GM21528 (cell line): ENCODE measurements at regions not wholly inside any gene's neighbourhood (a gene's known extent, or its start where the extent isn't known, plus 50 kb on each side); places are given as distances from the start of the nearest gene placed in this dataset.

ENCODE experiments used
- ATAC-seq: cut with Tn5 transposase; IDR thresholded peaks from one replicate; pipeline ENCODE4 v1.9.1; 2021; ENCODE audit warnings: mild to moderate bottlenecking, moderate library complexity; ENCODE audit not compliant: unreplicated experiment, low FRiP score

DNA sequence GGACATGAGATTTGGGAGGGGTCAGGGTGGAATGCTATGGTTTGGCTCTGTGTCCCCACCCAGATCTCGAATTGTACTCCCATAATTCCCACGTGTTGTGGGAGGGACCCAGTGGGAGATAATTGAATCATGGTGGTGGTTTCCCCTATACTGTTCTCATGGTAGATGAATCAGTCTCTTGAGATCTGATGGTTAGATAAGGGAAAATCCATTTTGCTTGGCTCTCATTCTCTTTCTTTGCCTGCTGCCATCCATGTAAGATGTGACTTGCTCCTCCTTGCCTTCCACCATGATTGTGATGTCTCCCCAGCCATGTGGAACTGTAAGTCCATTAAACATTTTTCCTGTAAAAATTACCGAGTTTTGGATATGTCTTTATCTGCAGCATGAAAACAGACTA is 80.9 kb upstream of the GALNT5 start:
- no peak for ATAC-seq

GRCh38 chr2:157178874-157179273 is 78.6 kb upstream of the GALNT5 start:
- no peak for ATAC-seq

- no peak for ATAC-seq
Measured at GRCh38 chr2:157179324-157180105, 78.0 kb upstream of the GALNT5 start.

- no peak for ATAC-seq
Measured at GRCh38 chr2:157180359-157180758, 77.1 kb upstream of the GALNT5 start.

- no peak for ATAC-seq
Measured at GRCh38 chr2:157181234-157181633, 76.3 kb upstream of the GALNT5 start.

DNA sequence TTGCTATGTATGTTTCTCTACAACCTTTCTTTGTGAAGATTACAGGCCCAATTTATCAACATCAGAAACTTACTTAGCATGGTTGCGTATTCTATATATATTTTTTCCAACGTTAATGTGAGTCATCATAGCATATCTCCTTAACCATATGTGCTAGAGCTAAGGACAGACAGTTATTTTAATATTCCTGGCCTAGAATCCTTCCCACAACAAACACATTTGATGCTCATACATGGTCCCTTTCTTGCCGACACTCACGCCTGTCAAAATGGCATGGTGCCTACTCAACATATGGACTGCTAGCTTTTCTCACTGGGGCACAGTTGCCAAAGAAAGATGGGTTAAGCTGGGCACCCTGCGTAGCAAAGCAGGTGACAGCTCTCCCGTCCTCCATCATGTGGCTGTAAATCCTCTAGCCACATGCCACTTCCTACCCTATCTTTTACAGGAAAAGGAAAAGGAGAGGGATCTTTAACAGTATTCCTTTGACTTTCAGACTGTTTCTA is 75.2 kb upstream of the GALNT5 start:
- no peak for ATAC-seq

DNA sequence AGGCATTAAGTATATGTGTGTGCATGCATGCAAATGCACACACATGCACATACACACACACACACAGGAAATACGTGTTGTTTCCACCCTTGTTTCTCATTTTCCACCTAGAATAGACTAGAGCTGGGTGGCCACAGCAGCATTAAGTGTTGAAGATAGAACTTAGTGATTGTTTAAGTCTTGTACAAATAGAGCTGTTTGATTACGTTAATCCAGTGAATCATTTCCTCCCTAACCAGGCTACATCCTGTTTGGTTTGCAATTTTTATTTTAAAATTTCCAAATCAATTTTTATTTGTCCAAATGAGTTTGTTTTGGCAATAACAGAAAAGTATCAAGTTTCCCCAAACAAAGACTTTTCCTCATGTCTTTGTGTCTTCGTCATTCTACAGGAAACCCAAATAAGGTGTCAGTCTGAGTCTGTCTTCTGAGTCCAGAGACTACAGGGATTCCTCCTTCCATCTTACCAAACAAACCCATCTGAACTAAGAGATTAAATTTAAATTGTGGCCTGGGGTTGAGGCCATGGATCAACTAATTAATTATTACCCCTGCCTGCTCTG is 74.6 kb upstream of the GALNT5 start:
- no peak for ATAC-seq

DNA sequence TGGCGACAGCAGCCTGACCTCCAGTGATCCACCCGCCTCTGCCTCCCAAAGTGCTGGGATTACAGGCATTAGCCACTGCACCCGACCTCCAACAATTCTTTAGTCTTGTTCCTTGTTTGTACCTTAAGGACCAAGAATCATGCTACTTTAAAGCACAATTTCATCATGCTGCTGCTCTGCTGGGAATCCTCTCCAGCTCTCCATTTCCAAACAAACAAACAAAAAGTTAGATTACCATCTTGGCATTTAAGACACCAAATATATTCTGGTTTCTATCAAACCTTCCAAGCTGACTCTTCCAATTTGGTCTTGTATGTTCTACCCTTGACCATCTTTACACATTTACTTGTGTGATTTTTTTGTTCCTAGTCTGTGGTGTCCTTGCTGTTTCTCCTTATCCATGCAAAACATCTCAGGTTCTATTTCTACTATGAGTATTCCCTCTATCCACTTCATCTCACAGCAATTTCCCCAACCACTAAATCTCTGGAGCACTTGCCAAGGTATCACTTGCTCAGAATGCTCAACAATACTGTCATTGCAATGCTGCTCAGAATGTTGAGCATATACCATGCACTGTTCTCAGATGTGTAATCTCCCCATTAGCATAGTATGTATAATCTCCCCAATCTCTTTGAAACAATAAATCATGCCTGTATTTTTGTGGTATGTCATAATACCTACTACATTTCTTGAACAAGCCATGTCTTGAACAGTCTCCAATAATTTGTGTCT is 73.2 kb upstream of the GALNT5 start:
- ATAC-seq: no peak

GRCh38 chr2:157185476-157186227 is 71.9 kb upstream of the GALNT5 start:
- no peak for ATAC-seq

DNA sequence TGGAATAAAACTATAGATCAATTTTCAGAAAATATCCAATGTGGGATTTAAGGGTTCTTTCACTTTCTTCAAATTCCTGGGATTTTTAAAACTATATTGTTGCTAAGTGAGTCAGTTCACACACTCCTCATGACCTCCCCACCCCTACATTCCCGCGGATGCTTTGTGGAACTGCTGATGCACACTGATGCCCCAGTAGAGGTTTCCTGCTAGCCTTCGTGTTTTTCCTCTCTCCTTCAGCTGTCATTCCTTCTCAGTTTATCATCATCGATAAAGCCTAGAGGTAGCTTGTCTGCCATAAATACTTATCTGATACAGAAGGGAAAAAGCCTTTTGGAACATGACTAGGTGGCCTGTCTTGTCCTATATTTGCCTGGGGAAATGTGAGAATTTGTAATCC is 67.4 kb upstream of the GALNT5 start:
- ATAC-seq: no peak

GRCh38 chr2:157191186-157191585 is 66.3 kb upstream of the GALNT5 start:
- no peak for ATAC-seq

GRCh38 chr2:157192445-157193423 is 64.8 kb upstream of the GALNT5 start:
- ATAC-seq: peak; percentile 89

DNA sequence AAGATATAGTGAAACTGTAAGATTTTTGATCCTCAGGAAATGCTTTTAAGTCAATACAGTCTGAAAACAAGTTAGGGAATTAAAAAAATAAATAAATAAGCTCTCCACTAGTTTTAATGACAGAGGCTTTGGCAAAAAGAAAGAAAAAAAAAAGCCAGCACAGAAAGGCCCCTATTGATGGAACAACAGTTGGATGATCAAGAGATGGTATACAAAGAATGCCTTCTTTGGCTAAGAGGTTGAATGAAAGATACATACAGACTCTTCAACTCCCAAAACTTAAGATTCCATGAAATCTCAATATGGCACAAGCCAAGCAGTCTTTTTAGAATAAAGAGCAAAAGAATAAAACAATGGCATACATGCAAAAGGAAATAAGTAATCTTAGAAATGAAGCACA is 64.0 kb upstream of the GALNT5 start:
- no peak for ATAC-seq

- peak; percentile 55 for ATAC-seq
Measured at GRCh38 chr2:157194097-157194688, 63.3 kb upstream of the GALNT5 start.

DNA sequence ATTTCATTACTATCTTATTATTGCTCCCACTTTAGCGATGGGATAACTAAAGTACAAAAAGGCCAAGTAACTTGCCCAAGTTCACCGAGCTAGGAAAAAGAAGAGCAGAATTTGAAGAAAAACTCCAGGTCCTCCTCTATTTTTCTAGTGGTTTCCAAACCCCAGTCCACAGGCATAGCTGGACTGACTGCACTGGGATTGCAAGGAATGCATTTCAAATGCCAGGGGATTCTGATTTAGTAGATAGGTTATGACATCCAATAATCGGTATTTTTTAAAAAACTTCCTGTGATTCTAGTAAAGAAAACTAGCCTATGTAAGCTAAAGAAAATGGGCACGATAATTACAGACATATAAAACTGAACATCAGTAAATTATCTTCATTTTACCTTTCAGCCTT is 62.7 kb upstream of the GALNT5 start:
- ATAC-seq: no peak

GRCh38 chr2:157196956-157197355 is 60.5 kb upstream of the GALNT5 start:
- no peak for ATAC-seq

DNA sequence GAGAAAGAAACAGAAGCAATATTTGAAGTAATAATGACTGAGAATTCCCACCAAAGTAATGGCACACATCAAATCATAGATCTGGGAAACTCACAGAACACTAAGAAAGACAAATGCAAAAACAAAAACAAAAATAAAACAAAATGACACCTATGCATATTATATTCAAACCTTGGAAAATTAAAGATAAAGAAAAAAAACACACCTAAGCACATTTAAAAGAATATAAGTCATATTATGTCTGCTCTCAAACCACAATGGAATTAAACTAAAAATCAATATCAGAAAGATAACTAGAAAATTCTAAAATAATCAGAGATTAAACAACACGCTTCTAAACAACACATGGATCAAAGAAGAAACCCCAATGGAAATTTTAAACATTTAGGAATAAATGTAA is 59.7 kb upstream of the GALNT5 start:
- no peak for ATAC-seq

- no peak for ATAC-seq
Measured at GRCh38 chr2:157203651-157204050, 53.9 kb upstream of the GALNT5 start.

GRCh38 chr2:157204401-157204800 is 53.1 kb upstream of the GALNT5 start:
- no peak for ATAC-seq
